HG02642 (cell line): ENCODE measurements at regions not wholly inside any gene's neighbourhood (a gene's known extent, or its start where the extent isn't known, plus 50 kb on each side); places are given as distances from the start of the nearest gene placed in this dataset.
A peak's percentile ranks its signal among the peaks of the same experiment; 100 is the strongest.
"Not testable (repeated sequence)": the region's sequence is repeated elsewhere in the genome, so short reads cannot be mapped to it uniquely, and the experiment has no call there.

Experiments used
- ATAC-seq: cut with Tn5 transposase; IDR thresholded peaks from one replicate; pipeline ENCODE4 v1.9.1; 2021; ENCODE audit warnings: mild to moderate bottlenecking; ENCODE audit not compliant: unreplicated experiment, poor library complexity

- ATAC-seq = no peak
These were observed 162.3 kb upstream of the MTPN start for GRCh38 chr7:136139417-136139816.

DNA sequence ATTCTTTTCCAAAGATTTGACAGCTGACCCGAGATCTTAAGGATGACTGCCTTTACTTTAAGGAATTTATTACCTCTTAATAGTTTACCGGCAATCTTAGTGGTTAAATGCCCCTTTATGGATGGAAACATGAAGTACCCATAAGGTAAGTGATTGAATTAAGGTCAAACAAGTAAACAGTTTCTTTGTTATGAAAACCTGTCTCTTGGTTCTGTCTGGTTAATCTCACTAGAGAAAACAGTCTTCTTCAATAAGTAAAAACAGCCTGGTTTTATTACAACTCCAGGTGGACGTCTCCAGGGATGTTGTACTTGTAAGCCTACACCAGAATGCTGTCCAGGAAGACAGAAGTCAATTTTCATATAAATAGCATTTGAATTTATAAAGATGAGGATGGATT, 161.8 kb upstream of the MTPN start:
- no peak for ATAC-seq

GRCh38 chr7:136136906-136137454, 159.8 kb upstream of the MTPN start:
- ATAC-seq = no peak

DNA sequence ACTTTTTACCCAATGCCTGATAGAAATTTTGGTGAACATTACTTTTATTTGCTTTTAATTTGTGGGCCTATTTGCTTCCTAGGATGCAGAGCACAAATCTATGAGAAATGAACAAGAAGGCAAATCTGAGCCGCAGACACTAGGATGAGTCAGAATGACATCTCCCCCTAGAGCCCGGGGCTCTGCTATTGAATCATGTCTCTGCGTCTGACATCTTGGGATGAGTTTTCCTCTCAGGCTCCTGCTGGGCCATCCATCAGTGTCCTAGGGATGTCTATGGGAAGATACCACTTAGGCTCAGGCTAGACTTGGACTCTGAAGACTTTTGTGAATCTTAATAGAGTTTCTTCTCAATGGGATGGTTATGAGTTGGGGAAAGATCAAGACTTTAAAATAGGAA, 157.3 kb upstream of the MTPN start:
- ATAC-seq = no peak

DNA sequence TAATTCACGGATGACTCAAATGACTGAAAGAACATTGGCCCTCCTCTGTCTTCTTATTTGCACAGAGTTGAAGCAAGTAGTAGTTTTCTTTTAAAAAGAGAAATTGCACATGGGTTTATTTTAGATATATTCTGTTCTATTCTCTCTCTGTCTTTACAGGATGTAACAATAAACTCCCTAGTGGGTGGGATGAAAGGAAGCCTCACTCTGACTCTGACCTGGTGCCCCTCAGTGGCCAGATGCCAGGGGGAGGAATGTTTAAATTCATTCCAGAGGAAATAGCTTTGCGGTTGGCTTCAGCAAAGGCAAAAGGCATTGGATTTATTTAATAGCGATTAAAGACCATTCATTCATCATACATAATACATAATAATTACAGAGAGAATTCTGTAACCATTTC, 156.4 kb upstream of the MTPN start:
- no peak for ATAC-seq

DNA sequence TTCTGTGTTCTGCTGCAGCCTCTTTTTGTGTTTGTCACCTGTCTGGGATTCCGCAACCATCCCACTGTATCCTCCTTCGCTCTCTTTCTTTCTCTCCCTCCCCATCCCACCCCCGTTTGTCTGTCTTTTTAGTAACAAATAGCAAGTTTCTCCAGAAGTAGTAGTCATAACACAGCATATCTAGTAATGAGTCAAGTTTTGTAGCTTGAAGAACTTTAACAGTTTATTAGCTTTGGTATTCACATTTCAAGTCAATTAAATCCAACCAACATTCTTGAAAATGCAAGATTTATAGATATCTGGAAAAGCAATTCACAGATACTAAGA, 154.1 kb upstream of the MTPN start:
- ATAC-seq = no peak

- ATAC-seq = no peak
These were observed 153.5 kb upstream of the MTPN start for GRCh38 chr7:136130511-136131303.

DNA sequence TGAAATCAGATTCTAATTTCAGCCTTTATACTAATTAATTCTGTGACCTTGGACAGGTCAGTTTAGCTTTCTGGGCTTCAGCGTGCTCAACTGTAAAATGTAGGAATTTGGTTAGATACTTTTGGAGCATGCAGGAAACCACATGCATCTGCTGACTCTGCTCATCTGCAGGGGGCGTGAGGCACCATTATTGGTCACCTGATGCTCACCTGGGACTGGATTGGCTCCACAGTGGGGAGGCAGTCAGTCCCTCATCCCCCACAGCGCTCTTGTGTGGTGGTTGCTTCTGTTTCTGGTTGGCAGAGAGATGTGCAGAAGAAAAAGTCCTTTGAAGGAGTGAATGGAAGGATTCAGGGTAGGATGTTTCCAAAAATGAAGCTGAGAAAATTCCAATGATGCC, 150.9 kb upstream of the MTPN start:
- ATAC-seq = no peak

DNA sequence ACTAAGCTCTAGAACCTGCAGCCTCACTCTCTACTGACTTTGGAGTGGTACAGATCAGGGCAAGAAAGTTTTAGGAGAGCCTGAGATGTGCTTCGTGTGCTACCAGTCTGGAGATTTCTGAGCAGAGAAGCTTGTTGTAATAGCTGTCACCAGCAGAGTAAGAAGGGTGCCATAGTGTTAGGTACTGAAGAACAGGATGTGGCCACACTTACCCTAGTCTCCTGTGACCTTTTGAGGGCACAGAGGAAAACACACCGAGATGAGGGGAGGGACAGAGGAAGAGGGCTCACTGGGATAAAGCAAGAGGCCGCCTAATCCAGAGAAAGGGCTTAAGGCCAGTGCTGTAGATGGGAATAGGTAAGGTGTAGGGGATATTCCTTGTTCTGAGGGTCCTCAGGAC, 146.2 kb upstream of the MTPN start:
- ATAC-seq = no peak

GRCh38 chr7:136122026-136122425, 144.9 kb upstream of the MTPN start:
- no peak for ATAC-seq

DNA sequence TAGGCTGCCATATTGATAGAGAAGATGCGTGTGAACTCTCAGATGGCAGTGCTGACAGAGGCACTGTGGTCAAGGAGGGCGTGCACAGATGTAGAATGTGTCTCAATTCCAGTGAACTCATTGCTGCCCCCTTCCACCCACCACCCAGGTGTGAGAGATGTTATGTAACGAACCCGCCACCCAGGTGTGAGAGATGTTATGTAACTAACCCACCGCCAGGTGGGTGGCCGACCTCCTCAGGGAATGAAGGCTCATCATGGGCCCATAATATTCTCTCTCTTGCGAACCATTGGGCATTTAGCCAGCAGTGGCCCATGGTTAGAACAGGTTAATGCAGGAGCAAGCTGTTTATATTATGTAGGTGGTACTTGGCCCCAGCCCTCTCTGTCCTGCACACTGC, 140.4 kb upstream of the MTPN start:
- no peak for ATAC-seq

- no peak for ATAC-seq
These were observed 139.0 kb upstream of the MTPN start for GRCh38 chr7:136116186-136116585.

DNA sequence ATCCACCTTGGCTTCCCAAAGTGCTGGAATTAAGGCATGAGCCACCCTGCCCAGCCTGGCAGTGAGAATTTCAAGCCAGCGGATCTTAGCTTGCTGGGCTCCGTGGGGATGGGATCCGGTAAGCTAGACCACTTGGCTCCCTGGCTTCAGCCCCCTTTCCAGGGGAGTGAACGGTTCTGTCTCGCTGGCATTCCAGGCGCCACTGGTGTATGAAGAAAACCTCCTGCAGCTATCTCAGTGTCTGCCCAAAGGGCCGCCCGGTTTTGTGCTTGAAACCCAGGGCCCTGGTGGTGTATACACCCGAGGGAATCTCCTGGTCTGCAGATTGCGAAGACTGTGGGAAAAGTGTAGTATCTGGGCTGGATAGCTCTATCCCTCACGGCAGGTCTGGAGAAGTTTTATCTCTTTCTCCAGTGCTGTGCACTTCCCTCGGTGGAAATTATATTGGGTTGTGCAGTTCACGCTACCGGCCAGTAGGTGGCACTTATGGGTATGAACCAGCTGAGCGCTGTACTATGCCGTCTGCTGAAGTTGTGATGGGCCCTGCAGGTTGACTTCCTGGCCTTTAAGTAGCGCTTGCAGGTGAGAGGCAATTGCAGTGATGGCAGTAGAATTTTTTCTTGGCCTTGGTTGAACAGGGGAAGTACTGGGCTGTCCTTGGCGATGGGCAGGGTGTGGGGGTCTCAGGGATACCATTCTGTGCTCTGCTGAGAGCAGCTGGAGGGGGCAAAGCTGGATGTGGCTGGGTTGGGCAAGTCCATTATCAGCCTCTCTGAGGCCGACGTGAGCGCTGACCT, 138.0 kb upstream of the MTPN start:
- ATAC-seq = peak; percentile 99

DNA sequence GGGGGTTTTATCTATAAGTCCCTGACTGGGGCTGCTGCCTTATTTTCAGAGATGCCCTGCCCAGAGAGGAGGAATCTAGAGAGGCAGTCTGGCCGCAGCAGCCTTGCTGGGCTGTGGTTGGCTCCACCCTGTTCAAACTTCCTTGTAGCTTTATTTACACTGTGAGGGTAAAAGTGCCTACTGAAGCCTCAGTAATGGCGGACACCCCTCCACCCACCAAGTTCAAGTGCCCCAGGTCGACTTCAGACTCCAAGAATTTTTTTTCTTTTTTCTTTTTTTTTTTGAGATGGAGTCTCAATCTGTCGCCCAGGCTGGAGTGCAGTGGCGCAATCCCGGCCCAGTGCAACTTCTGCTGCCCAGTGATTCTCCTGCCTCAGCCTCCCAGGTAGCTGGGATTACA, 137.3 kb upstream of the MTPN start:
- ATAC-seq = not testable (repeated sequence)

DNA sequence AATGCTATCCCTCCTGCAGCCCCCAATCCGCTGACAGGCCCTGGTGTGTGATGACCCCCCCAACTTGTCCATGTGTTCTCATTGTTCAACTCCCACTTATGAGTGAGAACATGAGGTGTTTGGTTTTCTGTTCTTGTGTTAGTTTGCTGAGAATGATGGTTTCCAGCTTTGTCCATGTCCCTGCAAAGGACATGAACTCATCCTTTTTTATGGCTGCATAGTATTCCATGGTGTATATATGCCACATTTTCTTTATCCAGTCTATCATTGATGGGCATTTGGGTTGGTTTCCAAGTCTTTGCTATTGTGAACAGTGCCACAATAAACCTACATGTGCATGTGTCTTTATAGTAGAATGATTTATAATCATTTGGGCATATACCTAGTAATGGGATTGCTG, 131.9 kb upstream of the MTPN start:
- ATAC-seq = not testable (repeated sequence)

DNA sequence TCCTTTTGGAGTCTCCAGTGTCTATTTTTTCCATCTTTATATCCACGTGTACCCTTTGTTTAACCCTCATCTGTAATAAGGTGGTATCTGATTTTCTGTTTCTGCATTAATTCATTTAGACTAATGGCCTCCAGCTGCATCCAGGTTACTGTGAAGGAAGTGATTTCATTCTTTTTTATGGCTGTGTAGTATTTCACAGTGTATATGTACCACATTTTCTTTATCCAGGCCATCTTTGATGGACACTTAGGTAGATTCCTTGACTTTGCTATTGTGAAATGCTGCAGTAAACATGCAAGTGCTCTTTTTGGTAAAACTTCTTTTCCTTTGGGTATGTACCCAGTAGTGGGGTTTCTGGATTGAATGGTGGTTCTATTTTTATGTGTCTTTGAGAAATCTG, 128.0 kb upstream of the MTPN start:
- no peak for ATAC-seq

- no peak for ATAC-seq
These were observed 127.1 kb upstream of the MTPN start for GRCh38 chr7:136104269-136104603.

- no peak for ATAC-seq
These were observed 126.5 kb upstream of the MTPN start for GRCh38 chr7:136103545-136104268.

GRCh38 chr7:136102881-136103280, 125.7 kb upstream of the MTPN start:
- ATAC-seq = no peak

DNA sequence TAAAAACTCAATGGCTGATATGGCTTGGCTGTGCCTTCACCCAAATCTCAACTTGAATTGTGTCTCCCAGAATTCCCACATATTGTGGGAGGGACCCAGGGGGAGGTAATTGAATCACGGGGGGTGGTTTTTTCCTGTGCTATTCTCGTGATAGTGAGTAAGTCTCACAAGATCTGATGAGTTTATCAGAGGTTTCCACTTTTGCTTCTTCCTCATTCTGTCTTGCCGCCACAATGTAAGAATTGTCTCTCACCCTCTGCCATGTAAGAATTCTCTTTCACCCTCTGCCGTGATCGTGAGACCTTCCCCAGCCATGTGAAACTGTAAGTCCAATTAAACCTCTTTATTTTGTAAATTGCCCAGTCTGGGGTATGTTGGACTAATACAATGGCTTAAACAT, 115.6 kb upstream of the MTPN start:
- not testable (repeated sequence) for ATAC-seq

DNA sequence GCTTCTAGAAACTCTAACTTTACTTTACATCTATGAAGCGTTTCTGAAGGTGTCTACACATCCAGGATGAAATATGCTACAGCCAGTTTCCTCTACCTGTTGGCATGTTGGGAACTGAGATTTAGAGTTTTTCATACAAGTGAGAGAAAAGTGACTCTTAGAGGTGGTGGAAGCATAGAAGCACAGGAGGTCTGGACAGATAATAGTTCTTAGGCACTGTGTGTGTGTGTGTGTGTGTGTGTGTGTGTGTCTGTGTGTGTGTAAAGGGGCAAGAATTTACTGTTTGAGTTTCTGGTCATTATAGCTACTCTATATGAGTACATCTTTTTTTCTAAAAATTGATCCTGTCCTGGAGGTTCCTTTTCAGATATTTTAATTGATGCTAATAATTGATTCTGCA, 110.7 kb upstream of the MTPN start:
- ATAC-seq = no peak
